ENCODE measurements at regions not wholly inside any gene's neighbourhood (a gene's known extent, or its start where the extent isn't known, plus 50 kb on each side); places are given as distances from the start of the nearest gene placed in this dataset. TPM values are rescaled to one million over a fixed set of nuclear protein-coding genes. Genes with fewer than 3 reads are reported as not detected.

- H3K36me3 ChIP-seq: no peaks in the 10 kb centered on the region
- TF ChIP-seq CTCF (IDR thresholded peaks at IDR 0.05) (no peak), POLR2A (IDR thresholded peaks at IDR 0.05) (no peak)
- H3K27me3 ChIP-seq: no peaks in the 10 kb centered on the region
- no peak overlapping the region for H3K27ac ChIP-seq
- no peak for DNase-seq
- no peak overlapping the region for H3K4me3 ChIP-seq
- no peaks in the 10 kb centered on the region for H3K4me1 ChIP-seq
- H3K9me3 ChIP-seq: no peaks in the 10 kb centered on the region
- intact Hi-C loops (cut with DNase I; ENCODE audit: low total_unique reads): no loop called here
Measured at GRCh38 chr14:47744155-47744554, 68.8 kb upstream of the MDGA2 start.

GRCh38 chr14:47739541-47739940, 64.1 kb upstream of the MDGA2 start:
- Histone ChIP-seq H3K9me3 (no peaks in the 10 kb centered on the region), H3K27me3 (no peaks in the 10 kb centered on the region), H3K36me3 (no peaks in the 10 kb centered on the region), H3K4me1 (no peaks in the 10 kb centered on the region), H3K27ac (no peak overlapping the region), H3K4me3 (no peak overlapping the region)
- TF ChIP-seq POLR2A (IDR thresholded peaks at IDR 0.05): no peak
- no peak for TF ChIP-seq CTCF (IDR thresholded peaks at IDR 0.05)
- intact Hi-C loops (cut with DNase I; ENCODE audit: low total_unique reads): no loop called here
- no peak for DNase-seq

GRCh38 chr14:47730296-47730695, 54.9 kb upstream of the MDGA2 start:
- no peak overlapping the region for H3K4me3 ChIP-seq
- intact Hi-C loops (cut with DNase I; ENCODE audit: low total_unique reads): no loop called here
- TF ChIP-seq CTCF (IDR thresholded peaks at IDR 0.05) (no peak), POLR2A (IDR thresholded peaks at IDR 0.05) (no peak)

More at GRCh38 chr14:47730296-47730695, 54.9 kb upstream of the MDGA2 start:
- Histone ChIP-seq H3K27ac (no peak overlapping the region), H3K4me1 (no peaks in the 10 kb centered on the region), H3K36me3 (no peaks in the 10 kb centered on the region), H3K9me3 (no peaks in the 10 kb centered on the region), H3K27me3 (no peaks in the 10 kb centered on the region)
- no peak for DNase-seq

MicroRNAs encoded in the stretch of these regions (microRNA counts, 767-probe panel; counts per million panel counts)
- microRNA hsa-miR-548y: 0 counts per million in 2 donors

Small RNAs in the stretch of these regions (microRNA-seq; reads per million reads assigned to microRNA genes)
- not detected for gene MIR548Y (ENCODE audit: borderline microRNAs expressed, borderline replicate concordance)

Small RNAs in the stretch of these regions (small RNA-seq; reads per million reads assigned to genes)
- gene AL121576.1: not detected
- gene AL512360.1: not detected
- gene MIR548Y: not detected
- not detected for gene RNU6-297P

Measured in uterus (tissue), 3 donors.